Adrenal gland (tissue), 5 donors: ENCODE measurements at regions not wholly inside any gene's neighbourhood (a gene's known extent, or its start where the extent isn't known, plus 50 kb on each side); places are given as distances from the start of the nearest gene placed in this dataset.

ENCODE experiments used
- POLR2A ChIP-seq, 2 donors: fragments of 450-650 bp; IDR thresholded peaks; one replicate each; pipeline ENCODE4 v1.6.1; 2017; ENCODE audit warnings: antibody characterized with exemption in 2 of 2, mild to moderate bottlenecking in 2 of 2, moderate library complexity in 1 of 2
- TF ChIP-seq, protein P1 (sequence below), 6 experiments: fragments of 450-650 bp in 4 of 6; fragments of 200-600 bp in 2 of 6; sonication (generic) in 1 of 6; IDR thresholded peaks; 1 replicate in 5 of 6; 2 replicates in 1 of 6; pipeline versions ENCODE4 v1.5.1 to v1.8.0; 2016 to 2021; ENCODE audit warnings: antibody characterized with exemption in 6 of 6, mild to moderate bottlenecking in 2 of 6, moderate library complexity in 1 of 6
- donor health status: DM: no; HTN: no; CAD: no.

- no peak for TF ChIP-seq POLR2A (IDR thresholded peaks at IDR 0.05)
- TF ChIP-seq, protein P1, sequence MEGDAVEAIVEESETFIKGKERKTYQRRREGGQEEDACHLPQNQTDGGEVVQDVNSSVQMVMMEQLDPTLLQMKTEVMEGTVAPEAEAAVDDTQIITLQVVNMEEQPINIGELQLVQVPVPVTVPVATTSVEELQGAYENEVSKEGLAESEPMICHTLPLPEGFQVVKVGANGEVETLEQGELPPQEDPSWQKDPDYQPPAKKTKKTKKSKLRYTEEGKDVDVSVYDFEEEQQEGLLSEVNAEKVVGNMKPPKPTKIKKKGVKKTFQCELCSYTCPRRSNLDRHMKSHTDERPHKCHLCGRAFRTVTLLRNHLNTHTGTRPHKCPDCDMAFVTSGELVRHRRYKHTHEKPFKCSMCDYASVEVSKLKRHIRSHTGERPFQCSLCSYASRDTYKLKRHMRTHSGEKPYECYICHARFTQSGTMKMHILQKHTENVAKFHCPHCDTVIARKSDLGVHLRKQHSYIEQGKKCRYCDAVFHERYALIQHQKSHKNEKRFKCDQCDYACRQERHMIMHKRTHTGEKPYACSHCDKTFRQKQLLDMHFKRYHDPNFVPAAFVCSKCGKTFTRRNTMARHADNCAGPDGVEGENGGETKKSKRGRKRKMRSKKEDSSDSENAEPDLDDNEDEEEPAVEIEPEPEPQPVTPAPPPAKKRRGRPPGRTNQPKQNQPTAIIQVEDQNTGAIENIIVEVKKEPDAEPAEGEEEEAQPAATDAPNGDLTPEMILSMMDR (IDR thresholded peaks at IDR 0.05) = no peak
These were observed 244.8 kb upstream of the FAT3 start for GRCh38 chr11:91979775-91980174.
